Mammary epithelial cell (primary cell): ENCODE measurements at regions not wholly inside any gene's neighbourhood (a gene's known extent, or its start where the extent isn't known, plus 50 kb on each side); places are given as distances from the start of the nearest gene placed in this dataset.

Source experiments
- EZH2 ChIP-seq: IDR thresholded peaks from 2 replicates; pipeline ENCODE4 v1.6.1; 2012; ENCODE audit warnings: low read length, inconsistent platforms, borderline replicate concordance
- TF ChIP-seq, protein P1 (sequence below), 2 donors: IDR thresholded peaks in 1 of 2; conservative IDR thresholded peaks in 1 of 2; 2 replicates each; pipeline ENCODE4 v1.5.1; 2011 to 2012; ENCODE audit warnings: inconsistent platforms in 2 of 2, low read length in 2 of 2, mild to moderate bottlenecking in 2 of 2, control low read depth in 1 of 2, low read depth in 1 of 2; ENCODE audit not compliant: insufficient read depth in 1 of 2; ENCODE audit errors: extremely low read depth in 1 of 2

GRCh38 chr16:63458846-63459245 is 1422.6 kb upstream of the CDH8 start:
- TF ChIP-seq, protein P1, sequence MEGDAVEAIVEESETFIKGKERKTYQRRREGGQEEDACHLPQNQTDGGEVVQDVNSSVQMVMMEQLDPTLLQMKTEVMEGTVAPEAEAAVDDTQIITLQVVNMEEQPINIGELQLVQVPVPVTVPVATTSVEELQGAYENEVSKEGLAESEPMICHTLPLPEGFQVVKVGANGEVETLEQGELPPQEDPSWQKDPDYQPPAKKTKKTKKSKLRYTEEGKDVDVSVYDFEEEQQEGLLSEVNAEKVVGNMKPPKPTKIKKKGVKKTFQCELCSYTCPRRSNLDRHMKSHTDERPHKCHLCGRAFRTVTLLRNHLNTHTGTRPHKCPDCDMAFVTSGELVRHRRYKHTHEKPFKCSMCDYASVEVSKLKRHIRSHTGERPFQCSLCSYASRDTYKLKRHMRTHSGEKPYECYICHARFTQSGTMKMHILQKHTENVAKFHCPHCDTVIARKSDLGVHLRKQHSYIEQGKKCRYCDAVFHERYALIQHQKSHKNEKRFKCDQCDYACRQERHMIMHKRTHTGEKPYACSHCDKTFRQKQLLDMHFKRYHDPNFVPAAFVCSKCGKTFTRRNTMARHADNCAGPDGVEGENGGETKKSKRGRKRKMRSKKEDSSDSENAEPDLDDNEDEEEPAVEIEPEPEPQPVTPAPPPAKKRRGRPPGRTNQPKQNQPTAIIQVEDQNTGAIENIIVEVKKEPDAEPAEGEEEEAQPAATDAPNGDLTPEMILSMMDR (conservative IDR thresholded peaks at IDR 0.05 in 1 of 2, IDR thresholded peaks at IDR 0.05 in 1 of 2; ENCODE audit: extremely low read depth in 1 of 2, insufficient read depth in 1 of 2, low read depth in 1 of 2, low read length in 2 of 2): no peak
- no peak for TF ChIP-seq EZH2
